CD4-positive, alpha-beta memory T cell (primary cell): ENCODE measurements at regions not wholly inside any gene's neighbourhood (a gene's known extent, or its start where the extent isn't known, plus 50 kb on each side); places are given as distances from the start of the nearest gene placed in this dataset.

Experiments used
- CTCF ChIA-PET: fragments of 350-600 bp; sonication (Branson Sonifier 250); formaldehyde crosslinking; loops from one replicate; lab custom pipeline; 2021; ENCODE audit warnings: inconsistent platforms; ENCODE audit not compliant: partially characterized antibody; lab: Charles Lee
- POLR2A ChIA-PET: fragments of 350-600 bp; sonication (Branson Sonifier 250); formaldehyde crosslinking; loops from one replicate; lab custom pipeline; 2021; ENCODE audit not compliant: partially characterized antibody; lab: Charles Lee
- DNase-seq, 5 donors: peaks; one replicate each; pipeline versions ENCODE4 v3.0.0 to v3.0.0-alpha.2; 2020 to 2022; ENCODE audit warnings: mixed read lengths in 1 of 5
- H3K27ac ChIP-seq: one replicate; pipeline ENCODE4 v1.7.0; 2013; ENCODE audit warnings: low read depth, low read length
- H3K27me3 ChIP-seq: 2 replicates; pipeline ENCODE4 v1.7.0; 2013; ENCODE audit warnings: mild to moderate bottlenecking, low read length, moderate library complexity; ENCODE audit not compliant: insufficient read depth
- H3K36me3 ChIP-seq: 2 replicates; pipeline ENCODE4 v1.7.0; 2013; ENCODE audit warnings: mild to moderate bottlenecking, low read length, moderate library complexity; ENCODE audit not compliant: insufficient read depth
- H3K4me1 ChIP-seq: 2 replicates; pipeline ENCODE4 v1.7.0; 2013; ENCODE audit warnings: mild to moderate bottlenecking, low read length, moderate library complexity; ENCODE audit not compliant: insufficient read depth
- H3K4me3 ChIP-seq, 2 donors: one replicate each; pipeline ENCODE4 v1.7.0; 2013; ENCODE audit warnings: low read length in 2 of 2, mild to moderate bottlenecking in 1 of 2
- H3K9me3 ChIP-seq, 2 donors: one replicate each; pipeline ENCODE4 v1.7.0; 2013; ENCODE audit warnings: low read length in 2 of 2, control low read depth in 1 of 2; ENCODE audit not compliant: control insufficient read depth in 1 of 2
- H3K27ac Mint-ChIP-seq, 7 donors: one replicate each; pipeline ENCODE4 v1.8.0; 2020 to 2021; ENCODE audit warnings: mixed read lengths in 7 of 7, mild to moderate bottlenecking in 6 of 7, inconsistent platforms in 3 of 7, moderate library complexity in 3 of 7
- H3K27me3 Mint-ChIP-seq, 2 donors: one replicate each; pipeline ENCODE4 v1.8.0; 2020 to 2021; ENCODE audit warnings: mixed read lengths in 2 of 2
- H3K36me3 Mint-ChIP-seq, 2 donors: one replicate each; pipeline ENCODE4 v1.8.0; 2020 to 2021; ENCODE audit warnings: mixed read lengths in 2 of 2, inconsistent platforms in 1 of 2, mild to moderate bottlenecking in 1 of 2
- H3K4me1 Mint-ChIP-seq, 4 donors: one replicate each; pipeline ENCODE4 v1.8.0; 2020 to 2021; ENCODE audit warnings: mixed read lengths in 4 of 4, mild to moderate bottlenecking in 1 of 4
- H3K4me3 Mint-ChIP-seq, 8 donors: one replicate each; pipeline ENCODE4 v1.8.0; 2020 to 2021; ENCODE audit warnings: mixed read lengths in 8 of 8, mild to moderate bottlenecking in 7 of 8, moderate library complexity in 6 of 8, inconsistent platforms in 3 of 8
- H3K9me3 Mint-ChIP-seq, 8 donors: one replicate each; pipeline ENCODE4 v1.8.0; 2020 to 2021; ENCODE audit warnings: mixed read lengths in 8 of 8, mild to moderate bottlenecking in 5 of 8, inconsistent platforms in 3 of 8, moderate library complexity in 1 of 8
- intact Hi-C: fragments of 100-400 bp; cut with micrococcal nuclease; formaldehyde crosslinking; loops from one replicate; pipeline ENCODE4 v1.15.1; 2023

GRCh38 chr11:129733981-129734380 is 81.7 kb upstream of the TMEM45B start:
- Histone ChIP-seq H3K4me3 (no peak overlapping the region), H3K27me3 (no peaks in the 10 kb centered on the region), H3K9me3 (no peaks in the 10 kb centered on the region), H3K36me3 (no peaks in the 10 kb centered on the region), H3K4me1 (no peaks in the 10 kb centered on the region), H3K27ac (no peak overlapping the region)
- H3K27me3 Mint-ChIP-seq, result peaks cover 0 to 2% of the 10 kb centered on the region in 2 donors
- peaks cover 0 to 4% of the 10 kb centered on the region in 2 donors for H3K36me3 Mint-ChIP-seq
- peaks cover 0 to 4% (median under 1%) of the 10 kb centered on the region in 4 donors for H3K4me1 Mint-ChIP-seq
- H3K9me3 Mint-ChIP-seq, result no peaks in the 10 kb centered on the region
- DNase-seq, result no peak
- POLR2A ChIA-PET, result no interaction called here
- no peak overlapping the region for H3K27ac Mint-ChIP-seq
- intact Hi-C loops, result no loop called here
- CTCF ChIA-PET, result no interaction called here
- no peak overlapping the region for H3K4me3 Mint-ChIP-seq

DNA sequence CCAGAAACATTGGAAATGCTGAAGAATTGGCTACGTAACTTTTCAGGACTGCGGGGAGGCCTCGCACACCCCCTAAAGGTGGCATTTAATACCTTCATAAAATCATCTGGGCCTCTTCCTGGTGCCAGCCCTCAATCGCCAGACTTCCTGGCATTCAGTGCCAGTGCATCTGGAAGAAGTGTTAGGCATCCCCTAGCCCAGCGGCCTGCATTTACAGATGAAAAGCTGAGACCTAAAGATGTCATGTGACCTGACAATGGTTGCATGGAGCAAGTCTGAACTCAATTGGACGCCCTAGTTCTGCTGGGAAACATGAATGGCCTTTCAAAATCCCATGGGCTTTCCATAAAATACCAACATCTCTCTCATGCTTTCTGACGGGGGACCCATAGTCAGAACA is 81.0 kb upstream of the TMEM45B start:
- H3K36me3 Mint-ChIP-seq, result peaks cover 0 to 4% of the 10 kb centered on the region in 2 donors
- POLR2A ChIA-PET, result no interaction called here
- intact Hi-C loops, result no loop called here
- no peaks in the 10 kb centered on the region for H3K36me3 ChIP-seq
- H3K4me3 ChIP-seq, result no peak overlapping the region
- H3K4me1 ChIP-seq, result no peaks in the 10 kb centered on the region
- no peaks in the 10 kb centered on the region for H3K9me3 Mint-ChIP-seq
- H3K4me1 Mint-ChIP-seq, result peaks cover 0 to 4% (median under 1%) of the 10 kb centered on the region in 4 donors
- no peak overlapping the region for H3K27ac Mint-ChIP-seq
- H3K9me3 ChIP-seq, result no peaks in the 10 kb centered on the region
- H3K27me3 Mint-ChIP-seq, result peaks cover 0 to 2% of the 10 kb centered on the region in 2 donors
- no peak overlapping the region for H3K27ac ChIP-seq
- no peak for DNase-seq
- CTCF ChIA-PET, result no interaction called here
- no peak overlapping the region for H3K4me3 Mint-ChIP-seq
- no peaks in the 10 kb centered on the region for H3K27me3 ChIP-seq

DNA sequence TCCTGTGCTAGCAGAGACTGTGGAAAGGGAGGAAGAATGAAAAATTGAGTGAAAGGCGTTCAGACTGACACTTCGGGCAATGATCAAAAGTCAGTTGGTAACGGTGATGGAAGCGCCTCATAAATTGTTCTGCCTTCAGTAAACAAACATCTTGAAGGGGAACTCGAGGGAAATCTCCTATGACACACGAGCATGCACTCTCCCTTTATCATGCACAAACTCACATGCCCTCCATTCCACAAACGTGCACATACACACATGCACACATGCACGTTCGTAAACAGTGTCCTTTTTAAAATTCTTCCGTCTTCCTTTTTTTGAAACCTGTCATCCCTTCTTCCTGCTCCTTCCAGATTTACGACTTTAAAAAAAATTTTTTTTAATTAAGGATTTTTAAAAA is 77.8 kb upstream of the TMEM45B start:
- no peak overlapping the region for H3K4me3 Mint-ChIP-seq
- H3K9me3 ChIP-seq, result no peaks in the 10 kb centered on the region
- H3K27ac Mint-ChIP-seq, result no peak overlapping the region
- no peak overlapping the region for H3K4me3 ChIP-seq
- H3K27me3 Mint-ChIP-seq, result peaks cover 0 to 2% of the 10 kb centered on the region in 2 donors
- peaks cover 0 to 8% of the 10 kb centered on the region in 2 donors for H3K36me3 Mint-ChIP-seq
- no peaks in the 10 kb centered on the region for H3K36me3 ChIP-seq
- intact Hi-C loops, result no loop called here
- H3K27ac ChIP-seq, result no peak overlapping the region
- H3K9me3 Mint-ChIP-seq, result peaks cover 0 to 3% (median 0%) of the 10 kb centered on the region in 8 donors
- DNase-seq, result no peak
- ChIA-PET POLR2A (no interaction called here), CTCF (interaction anchor here (1.5 kb wide), 1 partner anchor 12 kb away, joined by 4 read pairs; no protein-coding TSS in a partner anchor)
- H3K4me1 Mint-ChIP-seq, result peaks cover 0 to 4% (median under 1%) of the 10 kb centered on the region in 4 donors
- H3K27me3 ChIP-seq, result no peaks in the 10 kb centered on the region
- H3K4me1 ChIP-seq, result no peaks in the 10 kb centered on the region

DNA sequence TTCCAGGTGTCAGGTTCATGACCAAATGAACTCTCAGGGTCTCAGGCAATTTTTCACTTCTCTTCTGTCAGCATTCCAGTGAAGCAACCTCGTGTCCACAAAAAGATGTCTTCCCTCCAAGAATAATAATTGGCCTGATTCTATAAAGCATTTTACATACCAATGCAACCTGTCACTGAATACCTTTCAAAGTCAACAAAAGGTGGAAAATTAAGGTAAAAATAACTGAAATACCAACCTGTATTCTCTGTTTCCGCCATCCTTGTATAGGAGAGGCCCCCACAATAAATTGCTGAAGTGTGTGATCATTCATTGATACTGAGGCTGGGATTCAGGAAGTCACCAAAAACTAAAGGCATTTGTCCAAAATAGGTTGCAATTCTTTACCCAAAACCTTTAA is 77.4 kb upstream of the TMEM45B start:
- Histone ChIP-seq H3K36me3 (no peaks in the 10 kb centered on the region), H3K27me3 (no peaks in the 10 kb centered on the region), H3K4me3 (no peak overlapping the region), H3K9me3 (no peaks in the 10 kb centered on the region), H3K4me1 (no peaks in the 10 kb centered on the region), H3K27ac (no peak overlapping the region)
- intact Hi-C loops, result no loop called here
- H3K27me3 Mint-ChIP-seq, result peaks cover 0 to 2% of the 10 kb centered on the region in 2 donors
- H3K27ac Mint-ChIP-seq, result no peak overlapping the region
- DNase-seq, result no peak
- POLR2A ChIA-PET, result no interaction called here
- H3K9me3 Mint-ChIP-seq, result peaks cover 0 to 3% (median 0%) of the 10 kb centered on the region in 8 donors
- H3K36me3 Mint-ChIP-seq, result peaks cover 0 to 8% of the 10 kb centered on the region in 2 donors
- CTCF ChIA-PET, result interaction anchor here (2.1 kb wide), 1 partner anchor 10 kb away, joined by 7 read pairs; no protein-coding TSS in a partner anchor
- H3K4me1 Mint-ChIP-seq, result peaks cover 0 to 4% (median under 1%) of the 10 kb centered on the region in 4 donors
- H3K4me3 Mint-ChIP-seq, result no peak overlapping the region

DNA sequence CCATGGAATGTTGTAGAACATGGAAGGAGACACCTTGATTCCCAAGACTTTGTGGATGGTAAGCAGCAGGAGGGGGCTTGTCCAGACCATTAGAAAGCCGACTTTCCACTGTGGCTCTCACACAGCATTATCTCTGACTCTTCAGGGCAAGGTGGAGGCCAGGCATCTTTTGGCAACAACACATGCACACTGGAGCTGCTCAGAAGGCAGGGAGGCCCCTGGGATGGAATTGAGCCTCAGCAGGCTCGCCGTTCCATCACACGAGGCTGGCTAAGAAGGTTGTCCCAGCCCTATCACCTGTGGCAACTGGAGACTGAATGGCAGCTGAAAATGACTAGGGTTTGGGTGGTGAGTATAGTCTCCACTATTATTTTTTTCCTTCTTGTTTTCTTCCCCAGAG is 76.3 kb upstream of the TMEM45B start:
- H3K36me3 Mint-ChIP-seq, result peaks cover 0 to 8% of the 10 kb centered on the region in 2 donors
- peaks cover 0 to 4% (median under 1%) of the 10 kb centered on the region in 4 donors for H3K4me1 Mint-ChIP-seq
- Histone ChIP-seq H3K9me3 (no peaks in the 10 kb centered on the region), H3K27me3 (no peaks in the 10 kb centered on the region), H3K36me3 (no peaks in the 10 kb centered on the region), H3K27ac (no peak overlapping the region), H3K4me1 (no peaks in the 10 kb centered on the region), H3K4me3 (no peak overlapping the region)
- POLR2A ChIA-PET, result no interaction called here
- peaks cover 0 to 3% (median 0%) of the 10 kb centered on the region in 8 donors for H3K9me3 Mint-ChIP-seq
- intact Hi-C loops, result no loop called here
- no peak overlapping the region for H3K27ac Mint-ChIP-seq
- peaks cover 0 to 2% of the 10 kb centered on the region in 2 donors for H3K27me3 Mint-ChIP-seq
- no peak for DNase-seq
- CTCF ChIA-PET, result interaction anchor here (2.1 to 2.5 kb wide), 2 partner anchors 9 to 11 kb away, joined by 7 to 13 read pairs; no protein-coding TSS in a partner anchor
- no peak overlapping the region for H3K4me3 Mint-ChIP-seq

DNA sequence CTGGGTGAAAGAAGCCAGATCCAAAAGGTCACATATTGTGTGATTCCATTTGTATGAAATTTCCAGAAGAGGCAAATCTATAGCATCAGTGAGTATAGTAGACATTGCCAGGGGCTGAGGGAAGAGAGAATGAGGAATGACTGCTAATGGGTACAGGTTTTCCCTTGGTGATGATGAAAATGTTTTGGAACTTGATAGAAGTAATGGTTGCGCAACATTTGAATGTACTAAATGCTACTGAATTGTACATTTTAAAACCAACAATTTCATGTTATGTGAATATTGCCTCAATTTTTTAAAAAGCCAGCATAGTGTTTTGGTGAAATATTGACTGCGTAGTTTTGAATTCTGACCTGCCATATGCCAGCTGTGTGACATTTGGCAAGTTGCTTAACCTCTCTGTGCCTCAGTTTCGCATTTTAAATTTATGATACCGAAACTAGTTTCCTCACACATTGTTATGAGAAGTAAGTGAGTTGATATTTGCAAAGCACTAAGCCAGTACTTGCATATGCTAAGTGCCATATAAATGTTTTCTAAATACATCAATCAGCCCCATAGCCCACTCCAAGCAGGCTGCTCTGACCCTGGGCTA is 75.4 kb upstream of the TMEM45B start:
- intact Hi-C loops, result no loop called here
- CTCF ChIA-PET, result interaction anchor here (2.1 to 2.5 kb wide), 2 partner anchors 8 to 10 kb away, joined by 7 to 13 read pairs; no protein-coding TSS in a partner anchor
- H3K27ac ChIP-seq, result no peak overlapping the region
- no peaks in the 10 kb centered on the region for H3K36me3 ChIP-seq
- no peak for DNase-seq
- H3K9me3 ChIP-seq, result no peaks in the 10 kb centered on the region
- no peaks in the 10 kb centered on the region for H3K4me1 ChIP-seq
- H3K4me1 Mint-ChIP-seq, result peaks cover 0 to 4% (median 0%) of the 10 kb centered on the region in 4 donors
- no peak overlapping the region for H3K27ac Mint-ChIP-seq
- H3K9me3 Mint-ChIP-seq, result peaks cover 0 to 3% (median 0%) of the 10 kb centered on the region in 8 donors
- peaks cover 0 to 2% of the 10 kb centered on the region in 2 donors for H3K27me3 Mint-ChIP-seq
- H3K4me3 ChIP-seq, result no peak overlapping the region
- no peak overlapping the region for H3K4me3 Mint-ChIP-seq
- H3K36me3 Mint-ChIP-seq, result peaks cover 0 to 8% of the 10 kb centered on the region in 2 donors
- POLR2A ChIA-PET, result no interaction called here
- no peaks in the 10 kb centered on the region for H3K27me3 ChIP-seq

DNA sequence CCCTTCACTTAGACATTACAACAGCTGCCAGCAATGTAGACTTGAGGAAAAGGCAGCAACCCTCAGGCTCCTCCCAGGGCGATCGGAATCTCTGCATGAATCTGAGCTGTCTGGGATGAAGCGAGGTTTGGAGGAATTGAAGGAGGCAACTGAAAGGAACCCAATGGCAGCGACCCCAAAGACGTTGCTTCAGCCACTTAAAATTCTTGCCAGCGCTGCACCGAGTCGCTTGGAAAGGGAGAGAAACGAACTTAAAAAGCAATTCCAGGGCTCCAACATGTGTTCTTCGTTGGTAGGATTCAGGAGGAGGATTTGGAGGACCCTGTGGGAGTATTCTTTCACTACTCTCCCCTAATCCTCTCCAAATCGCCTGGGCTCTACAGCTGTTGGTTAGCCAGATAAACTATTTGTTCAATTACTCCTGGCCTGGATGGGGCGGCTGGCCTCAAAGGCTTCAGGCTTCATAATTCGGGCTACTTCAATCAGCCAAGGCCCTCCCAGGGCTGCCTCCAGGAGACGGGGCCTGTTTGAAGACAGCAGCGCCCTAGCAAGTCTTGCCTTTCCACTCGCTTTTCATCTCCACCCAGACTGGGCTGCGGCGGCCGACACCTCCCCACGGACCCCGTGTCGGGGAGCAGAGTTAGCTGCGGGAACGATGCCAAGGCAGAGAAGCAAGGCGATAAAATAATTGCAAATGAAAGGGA is 72.4 kb upstream of the TMEM45B start:
- intact Hi-C loops, result no loop called here
- CTCF ChIA-PET, result no interaction called here

More for the DNA sequence above, 72.4 kb upstream of the TMEM45B start:
- Histone ChIP-seq H3K4me1 (no peaks in the 10 kb centered on the region), H3K27ac (no peak overlapping the region), H3K9me3 (no peaks in the 10 kb centered on the region), H3K36me3 (no peaks in the 10 kb centered on the region), H3K4me3 (no peak overlapping the region), H3K27me3 (no peaks in the 10 kb centered on the region)
- no peaks in the 10 kb centered on the region for H3K4me1 Mint-ChIP-seq
- H3K27me3 Mint-ChIP-seq, result no peaks in the 10 kb centered on the region
- POLR2A ChIA-PET, result no interaction called here
- no peak for DNase-seq
- H3K27ac Mint-ChIP-seq, result no peak overlapping the region
- no peak overlapping the region for H3K4me3 Mint-ChIP-seq
- H3K9me3 Mint-ChIP-seq, result peaks cover 0 to 3% (median 0%) of the 10 kb centered on the region in 8 donors
- H3K36me3 Mint-ChIP-seq, result peaks cover 0 to 4% of the 10 kb centered on the region in 2 donors
